Ascending aorta (tissue), 2 donors: ENCODE measurements at regions not wholly inside any gene's neighbourhood (a gene's known extent, or its start where the extent isn't known, plus 50 kb on each side); places are given as distances from the start of the nearest gene placed in this dataset.

ENCODE experiments used
- DNase-seq, 2 donors: peaks; one replicate each; pipeline ENCODE4 v3.0.0-alpha.2; 2019; ENCODE audit warnings: low spot score in 2 of 2
- H3K27ac ChIP-seq, 2 donors: fragments of 200-600 bp; sonication (generic); one replicate each; pipeline ENCODE4 v1.5.1; 2016 to 2017; ENCODE audit warnings: mild to moderate bottlenecking in 1 of 2
- H3K27me3 ChIP-seq: fragments of 200-600 bp; sonication (generic); one replicate; pipeline ENCODE4 v1.5.1; 2017
- H3K36me3 ChIP-seq, 2 donors: fragments of 200-600 bp; sonication (generic); one replicate each; pipeline ENCODE4 v1.5.1; 2016
- H3K4me1 ChIP-seq, 2 donors: fragments of 200-600 bp; sonication (generic); one replicate each; pipeline ENCODE4 v1.5.1; 2016 to 2017; ENCODE audit warnings: mild to moderate bottlenecking in 1 of 2
- H3K4me3 ChIP-seq, 2 donors: fragments of 200-600 bp; sonication (generic); one replicate each; pipeline ENCODE4 v1.5.1; 2016 to 2017; ENCODE audit warnings: mild to moderate bottlenecking in 1 of 2
- H3K9me3 ChIP-seq, 2 donors: fragments of 200-600 bp; sonication (generic); one replicate each; pipeline ENCODE4 v1.5.1; 2016
- CTCF ChIP-seq, 3 experiments: fragments of 200-600 bp in 2 of 3; fragments of 450-650 bp in 1 of 3; sonication (generic) in 2 of 3; IDR thresholded peaks; one replicate each; pipeline ENCODE4 v1.5.1; 2016 to 2019; ENCODE audit warnings: antibody characterized with exemption in 3 of 3, mild to moderate bottlenecking in 1 of 3, moderate library complexity in 1 of 3
- intact Hi-C: fragments of 100-400 bp; cut with DNase I; formaldehyde crosslinking; loops from one replicate; pipeline ENCODE4 v1.15.1; 2023

- no peaks in the 10 kb centered on the region for H3K27me3 ChIP-seq
- DNase-seq = no peak
- no peak for TF ChIP-seq CTCF (IDR thresholded peaks at IDR 0.05)
- peaks cover 0 to 15% of the 10 kb centered on the region in 2 donors for H3K4me1 ChIP-seq
- no peak overlapping the region for H3K27ac ChIP-seq
- no peaks in the 10 kb centered on the region for H3K36me3 ChIP-seq
- H3K9me3 ChIP-seq = no peaks in the 10 kb centered on the region
- intact Hi-C loops = no loop called here
- H3K4me3 ChIP-seq = no peak overlapping the region
Measured at GRCh38 chr12:116368196-116369194, 91.0 kb upstream of the MED13L start.

DNA sequence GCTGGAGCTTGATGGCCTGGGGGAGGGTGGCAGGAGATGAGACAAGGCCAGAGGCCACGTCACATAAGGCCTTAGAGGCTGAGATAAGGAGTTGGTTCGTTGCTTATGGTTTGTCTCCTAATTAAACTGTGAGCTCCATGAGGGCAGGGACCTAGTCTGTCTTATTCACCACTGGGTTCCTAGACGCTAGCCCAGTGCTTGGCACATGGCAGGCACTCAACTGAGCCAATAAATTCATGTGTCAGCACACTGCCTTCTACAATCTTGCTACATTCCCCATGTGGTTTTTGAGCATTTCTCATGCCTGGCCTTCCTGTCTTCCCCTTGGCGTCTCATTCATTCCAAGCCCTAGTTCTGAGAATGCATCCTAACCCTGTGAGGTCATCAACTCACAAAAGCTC lies 92.5 kb upstream of the MED13L start:
- Histone ChIP-seq H3K9me3 (no peaks in the 10 kb centered on the region), H3K4me1 (peaks cover 4 to 22% of the 10 kb centered on the region in 2 donors), H3K36me3 (no peaks in the 10 kb centered on the region), H3K4me3 (no peak overlapping the region), H3K27me3 (no peaks in the 10 kb centered on the region), H3K27ac (peak overlapping the region in 1 of 2 donors; percentile 17)
- no peak for DNase-seq
- TF ChIP-seq CTCF (IDR thresholded peaks at IDR 0.05) = no peak
- intact Hi-C loops = loop anchor here (2.0 kb wide), 1 partner anchor 49 kb away; no protein-coding TSS in a partner anchor

- H3K4me1 ChIP-seq = peaks cover 4 to 22% of the 10 kb centered on the region in 2 donors
- no peaks in the 10 kb centered on the region for H3K36me3 ChIP-seq
- peak overlapping the region; percentile 14 to 17 for H3K27ac ChIP-seq
Measured at GRCh38 chr12:116370886-116371580, 93.5 kb upstream of the MED13L start.

DNA sequence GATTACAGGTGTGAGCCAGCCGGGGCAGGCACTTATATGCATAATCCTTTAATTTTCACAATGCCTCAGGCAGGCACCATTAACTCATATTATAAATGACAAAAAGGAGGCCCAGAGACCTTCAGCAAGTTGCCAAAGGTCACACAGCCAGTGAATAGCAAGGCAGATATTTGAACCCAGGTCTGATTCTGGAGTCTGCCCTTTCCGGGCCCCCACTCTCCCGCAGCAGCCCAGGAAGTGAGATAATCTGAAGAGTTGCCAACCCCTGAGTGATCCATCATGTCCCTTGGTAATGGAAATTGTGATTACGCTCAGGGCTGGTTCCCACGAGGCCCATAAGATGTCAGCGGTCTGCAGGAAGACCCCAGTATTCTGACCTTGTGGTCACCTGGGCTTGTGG lies 95.3 kb upstream of the MED13L start:
- peaks cover 4 to 25% of the 10 kb centered on the region in 2 donors for H3K4me1 ChIP-seq
- no peaks in the 10 kb centered on the region for H3K9me3 ChIP-seq
- H3K36me3 ChIP-seq = no peaks in the 10 kb centered on the region
- peak overlapping the region; percentile 81 to 89 for H3K27ac ChIP-seq
- no peak overlapping the region for H3K4me3 ChIP-seq
- no peaks in the 10 kb centered on the region for H3K27me3 ChIP-seq
- intact Hi-C loops = no loop called here
- DNase-seq = peak in 1 of 2 donors; percentile 70
- TF ChIP-seq CTCF (IDR thresholded peaks at IDR 0.05) = no peak

More at GRCh38 chr12:116370886-116371580, 93.5 kb upstream of the MED13L start:
- Histone ChIP-seq H3K9me3 (no peaks in the 10 kb centered on the region), H3K27me3 (no peaks in the 10 kb centered on the region), H3K4me3 (no peak overlapping the region)
- intact Hi-C loops = loop anchor here (2.0 kb wide), 1 partner anchor 50 kb away; no protein-coding TSS in a partner anchor
- TF ChIP-seq CTCF (IDR thresholded peaks at IDR 0.05) = no peak
- DNase-seq = no peak

DNA sequence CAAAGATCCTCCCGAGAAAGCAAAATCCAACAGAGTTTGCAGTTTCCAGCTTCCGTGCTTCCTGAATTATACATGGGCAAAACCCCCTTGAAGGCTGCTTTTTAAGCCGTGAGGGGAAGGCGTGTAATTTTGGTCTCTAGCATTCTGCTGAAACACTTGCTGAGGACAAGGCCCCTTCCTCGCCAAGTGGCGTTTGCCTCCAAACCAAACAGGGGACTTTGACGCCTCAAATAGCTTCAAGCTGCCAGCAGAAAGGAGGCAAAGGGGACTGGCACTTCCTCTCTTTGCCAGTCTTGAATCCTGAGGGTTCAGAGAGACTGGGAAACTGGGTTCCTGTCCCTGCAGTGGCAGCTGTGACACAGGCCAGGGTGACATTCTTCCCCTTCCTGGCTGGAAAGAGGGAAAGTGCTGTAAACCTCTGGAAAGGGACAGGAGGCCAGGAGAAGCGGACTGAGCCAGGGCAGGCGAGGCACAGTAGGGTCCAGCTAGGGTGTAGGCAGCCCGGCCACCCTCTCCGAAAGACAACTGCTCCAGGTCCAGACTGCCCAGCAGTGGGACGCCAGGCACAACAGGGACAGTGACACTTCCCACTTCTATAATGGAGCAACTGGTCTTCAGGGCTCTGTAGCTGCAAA lies 96.2 kb upstream of the MED13L start:
- no peak for TF ChIP-seq CTCF (IDR thresholded peaks at IDR 0.05)
- Histone ChIP-seq H3K36me3 (no peaks in the 10 kb centered on the region), H3K27me3 (no peaks in the 10 kb centered on the region), H3K9me3 (no peaks in the 10 kb centered on the region), H3K27ac (peak overlapping the region; percentile 81 to 89), H3K4me3 (no peak overlapping the region), H3K4me1 (peaks cover 4 to 25% of the 10 kb centered on the region in 2 donors)
- DNase-seq = no peak
- intact Hi-C loops = no loop called here
